Testis (tissue), 2 donors: ENCODE measurements at regions not wholly inside any gene's neighbourhood (a gene's known extent, or its start where the extent isn't known, plus 50 kb on each side); places are given as distances from the start of the nearest gene placed in this dataset.

Source experiments
- CTCF ChIP-seq, 3 experiments: fragments of 450-650 bp in 2 of 3; fragments of 200-600 bp in 1 of 3; sonication (generic) in 1 of 3; IDR thresholded peaks; one replicate each; pipeline ENCODE4 v1.5.1; 2016 to 2019; ENCODE audit warnings: antibody characterized with exemption in 3 of 3, mild to moderate bottlenecking in 2 of 3, moderate library complexity in 1 of 3
- POLR2A ChIP-seq: fragments of 450-650 bp; IDR thresholded peaks from one replicate; pipeline ENCODE4 v1.6.1; 2017; ENCODE audit warnings: antibody characterized with exemption, mild to moderate bottlenecking, moderate library complexity

GRCh38 chr20:8938532-8938931, 130.4 kb upstream of the PLCB4 start:
- no peak for TF ChIP-seq POLR2A
- TF ChIP-seq CTCF (IDR thresholded peaks at IDR 0.05): no peak
